Adrenal gland (tissue), 9 donors: ENCODE measurements at regions not wholly inside any gene's neighbourhood (a gene's known extent, or its start where the extent isn't known, plus 50 kb on each side); places are given as distances from the start of the nearest gene placed in this dataset.

Source experiments
- DNase-seq, 7 donors: peaks; one replicate each; pipeline ENCODE4 v3.0.0-alpha.2; 2019 to 2020
- H3K27ac ChIP-seq, 5 donors: fragments of 200-600 bp; sonication (generic) in 4 of 5; 1 replicate in 3 of 5; 2 replicates in 2 of 5; pipeline versions ENCODE4 v1.5.1 to v1.8.0; 2016 to 2020; ENCODE audit warnings: mild to moderate bottlenecking in 1 of 5
- H3K27me3 ChIP-seq: fragments of 200-600 bp; 2 replicates; pipeline ENCODE4 v1.8.0; 2021
- H3K36me3 ChIP-seq, 2 donors: fragments of 200-600 bp; replicated peaks in 1 of 2; 1 replicate in 1 of 2; 2 replicates in 1 of 2; pipeline versions ENCODE4 v1.5.1 to v1.8.0; 2018 to 2022
- H3K4me1 ChIP-seq, 2 donors: fragments of 200-600 bp; replicated peaks in 1 of 2; 1 replicate in 1 of 2; 2 replicates in 1 of 2; pipeline versions ENCODE4 v1.5.1 to v1.8.0; 2018 to 2021
- H3K4me3 ChIP-seq, 4 donors: fragments of 200-600 bp; sonication (generic) in 3 of 4; one replicate each; pipeline ENCODE4 v1.5.1; 2016 to 2018
- H3K9me3 ChIP-seq, 3 donors: fragments of 200-600 bp; sonication (generic) in 1 of 3; replicated peaks in 1 of 3; 1 replicate in 2 of 3; 2 replicates in 1 of 3; pipeline versions ENCODE4 v1.5.1 to v1.8.0; 2016 to 2021
- POLR2A ChIP-seq, 2 donors: fragments of 450-650 bp; IDR thresholded peaks; one replicate each; pipeline ENCODE4 v1.6.1; 2017; ENCODE audit warnings: antibody characterized with exemption in 2 of 2, mild to moderate bottlenecking in 2 of 2, moderate library complexity in 1 of 2
- WGBS, 4 donors: extraction: QIAGEN DNeasy Blood & Tissue Kit in 2 of 4; methylation state at CpG; one replicate each; pipeline versions ENCODE4 v1.1.5 to v1.1.7; 2013 to 2017; 5-methylcytosine and 5-hydroxymethylcytosine counted together
- intact Hi-C, 2 donors: fragments of 100-400 bp; cut with DNase I; formaldehyde crosslinking; loops; one replicate each; pipeline versions ENCODE4 v1.14.1 to v1.15.0; 2022 to 2023
- TF ChIP-seq, protein P1 (sequence below), 6 experiments: fragments of 450-650 bp in 4 of 6; fragments of 200-600 bp in 2 of 6; sonication (generic) in 1 of 6; IDR thresholded peaks; 1 replicate in 5 of 6; 2 replicates in 1 of 6; pipeline versions ENCODE4 v1.5.1 to v1.8.0; 2016 to 2021; ENCODE audit warnings: antibody characterized with exemption in 6 of 6, mild to moderate bottlenecking in 2 of 6, moderate library complexity in 1 of 6
- donor health status: healthy with polysubstance abuse.
- donor health status: Bipolar disorder and iron deficiency.
- donor health status: DM: yes; HTN: yes; CAD: no.
- donor health status: DM: no; HTN: no; CAD: no.
- donor health status: DM: no; HTN: no; CAD: no.

DNA sequence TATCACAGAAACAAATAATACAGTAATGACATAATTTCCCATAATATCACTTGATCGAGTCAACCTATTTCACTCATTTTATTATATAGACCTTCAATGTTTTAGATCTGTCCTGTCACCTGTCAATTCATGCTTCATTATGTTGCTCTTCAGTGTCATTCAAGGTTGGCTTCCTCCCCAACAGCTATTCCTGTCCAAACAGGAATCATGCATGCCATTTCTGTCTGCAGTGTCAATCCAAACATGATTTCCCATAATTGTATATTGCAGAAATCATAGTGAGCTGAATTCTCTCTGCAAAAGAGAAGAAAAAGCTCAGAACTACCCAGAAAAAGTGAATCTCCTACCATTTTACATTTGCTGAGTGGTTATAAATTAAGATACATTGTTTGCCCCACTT, 628.6 kb downstream of the NR4A2 start:
- H3K4me3 ChIP-seq: no peak overlapping the region
- no peaks in the 10 kb centered on the region for H3K27me3 ChIP-seq
- no peaks in the 10 kb centered on the region for H3K9me3 ChIP-seq
- intact Hi-C loops: no loop called here
- no peak for DNase-seq
- H3K36me3 ChIP-seq: no peaks in the 10 kb centered on the region
- WGBS, 4 donors: 77 to 94% (median 88%) methylated on average over 1 of the region's 1 CpG
- TF ChIP-seq POLR2A (IDR thresholded peaks at IDR 0.05): no peak
- TF ChIP-seq, protein P1, sequence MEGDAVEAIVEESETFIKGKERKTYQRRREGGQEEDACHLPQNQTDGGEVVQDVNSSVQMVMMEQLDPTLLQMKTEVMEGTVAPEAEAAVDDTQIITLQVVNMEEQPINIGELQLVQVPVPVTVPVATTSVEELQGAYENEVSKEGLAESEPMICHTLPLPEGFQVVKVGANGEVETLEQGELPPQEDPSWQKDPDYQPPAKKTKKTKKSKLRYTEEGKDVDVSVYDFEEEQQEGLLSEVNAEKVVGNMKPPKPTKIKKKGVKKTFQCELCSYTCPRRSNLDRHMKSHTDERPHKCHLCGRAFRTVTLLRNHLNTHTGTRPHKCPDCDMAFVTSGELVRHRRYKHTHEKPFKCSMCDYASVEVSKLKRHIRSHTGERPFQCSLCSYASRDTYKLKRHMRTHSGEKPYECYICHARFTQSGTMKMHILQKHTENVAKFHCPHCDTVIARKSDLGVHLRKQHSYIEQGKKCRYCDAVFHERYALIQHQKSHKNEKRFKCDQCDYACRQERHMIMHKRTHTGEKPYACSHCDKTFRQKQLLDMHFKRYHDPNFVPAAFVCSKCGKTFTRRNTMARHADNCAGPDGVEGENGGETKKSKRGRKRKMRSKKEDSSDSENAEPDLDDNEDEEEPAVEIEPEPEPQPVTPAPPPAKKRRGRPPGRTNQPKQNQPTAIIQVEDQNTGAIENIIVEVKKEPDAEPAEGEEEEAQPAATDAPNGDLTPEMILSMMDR (IDR thresholded peaks at IDR 0.05): no peak
- no peak overlapping the region for H3K27ac ChIP-seq
- no peaks in the 10 kb centered on the region for H3K4me1 ChIP-seq

DNA sequence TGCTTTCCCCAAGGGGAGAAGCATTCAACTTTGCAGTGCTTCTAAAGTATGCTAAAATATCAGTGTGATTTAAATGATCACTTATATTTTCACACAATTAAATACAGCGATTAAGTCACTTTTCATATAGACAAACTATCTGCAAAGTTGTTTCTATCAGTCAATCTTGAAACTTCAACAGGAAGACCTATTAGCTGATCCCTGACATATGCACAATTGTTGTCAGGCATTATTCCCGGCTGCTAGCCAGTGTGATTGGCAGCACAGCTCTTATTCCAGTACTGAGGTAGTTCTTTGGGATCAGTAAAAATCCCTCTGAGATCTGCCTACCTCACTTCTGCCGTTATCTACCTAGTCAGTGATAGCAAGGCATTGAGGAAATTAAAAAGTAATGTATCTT, 629.5 kb downstream of the NR4A2 start:
- Histone ChIP-seq H3K9me3 (no peaks in the 10 kb centered on the region), H3K27me3 (no peaks in the 10 kb centered on the region), H3K36me3 (no peaks in the 10 kb centered on the region), H3K4me3 (no peak overlapping the region), H3K4me1 (no peaks in the 10 kb centered on the region), H3K27ac (no peak overlapping the region)
- WGBS, 4 donors: 72 to 79% (median 76%) methylated on average over 3 of the region's 3 CpGs
- intact Hi-C loops: no loop called here
- TF ChIP-seq, protein P1 (IDR thresholded peaks at IDR 0.05): no peak
- TF ChIP-seq POLR2A (IDR thresholded peaks at IDR 0.05): no peak
- DNase-seq: no peak

DNA sequence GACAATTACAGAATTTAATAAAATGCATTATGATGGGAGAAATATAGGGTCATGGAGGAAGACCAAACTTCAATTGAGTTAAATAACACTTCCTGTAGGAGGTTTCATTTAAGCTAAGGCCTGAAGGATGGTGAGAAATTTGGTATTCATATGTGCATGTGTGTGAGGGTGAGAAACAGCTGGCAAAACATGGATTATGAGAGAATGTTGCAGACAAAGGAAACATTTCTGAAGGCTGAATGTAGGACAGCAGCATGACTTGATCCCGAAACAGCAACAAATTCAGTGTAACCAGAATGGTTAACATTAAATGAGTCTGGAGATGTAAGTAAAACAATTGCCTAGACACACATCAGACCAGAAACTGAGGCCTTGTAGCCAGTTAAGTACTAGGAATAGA, 630.8 kb downstream of the NR4A2 start:
- Histone ChIP-seq H3K27ac (no peak overlapping the region), H3K4me1 (no peaks in the 10 kb centered on the region), H3K36me3 (no peaks in the 10 kb centered on the region), H3K4me3 (no peak overlapping the region), H3K27me3 (no peaks in the 10 kb centered on the region), H3K9me3 (no peaks in the 10 kb centered on the region)
- WGBS, 4 donors: 58 to 74% (median 62%) methylated on average over 1 of the region's 1 CpG
- TF ChIP-seq, protein P1 (IDR thresholded peaks at IDR 0.05): no peak
- TF ChIP-seq POLR2A (IDR thresholded peaks at IDR 0.05): no peak
- intact Hi-C loops: no loop called here
- no peak for DNase-seq

DNA sequence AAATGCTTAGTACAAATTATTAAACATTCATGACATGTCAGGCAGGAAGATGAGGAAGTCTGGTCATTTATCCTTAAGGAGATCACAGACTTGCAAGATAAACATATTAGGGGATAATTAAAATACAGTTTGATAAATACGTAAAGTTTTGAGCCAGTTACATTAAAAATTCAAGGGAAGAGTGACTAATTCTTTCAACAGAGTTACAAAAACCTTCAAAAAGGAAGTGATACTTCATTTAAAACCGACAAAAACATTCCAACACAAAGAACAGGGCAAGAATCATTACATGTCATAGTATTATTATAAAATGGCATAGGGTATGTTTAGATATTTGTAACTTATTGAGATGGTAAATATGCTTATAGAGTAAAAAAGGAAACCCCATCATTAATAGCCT, 636.0 kb downstream of the NR4A2 start:
- Histone ChIP-seq H3K4me1 (no peaks in the 10 kb centered on the region), H3K36me3 (no peaks in the 10 kb centered on the region), H3K27ac (no peak overlapping the region), H3K4me3 (no peak overlapping the region), H3K9me3 (no peaks in the 10 kb centered on the region), H3K27me3 (no peaks in the 10 kb centered on the region)
- WGBS, 4 donors: 46 to 51% (median 46%) methylated on average over 2 of the region's 2 CpGs
- TF ChIP-seq, protein P1 (IDR thresholded peaks at IDR 0.05): no peak
- TF ChIP-seq POLR2A (IDR thresholded peaks at IDR 0.05): no peak
- intact Hi-C loops: no loop called here
- no peak for DNase-seq
